H1 (cell line): ENCODE measurements at regions not wholly inside any gene's neighbourhood (a gene's known extent, or its start where the extent isn't known, plus 50 kb on each side); places are given as distances from the start of the nearest gene placed in this dataset.

Source experiments
- SIX5 ChIP-seq: IDR thresholded peaks from 2 replicates; pipeline ENCODE4 v1.6.1; 2011; ENCODE audit warnings: mild to moderate bottlenecking, low read depth, low read length

GRCh38 chr2:204110751-204111516, 174.4 kb downstream of the ICOS start (continued):
- no peak for TF ChIP-seq SIX5
- TF ChIP-seq, all 59 proteins: peak for 0
